CD4-positive, CD25-positive, alpha-beta regulatory T cell (primary cell): ENCODE measurements at regions not wholly inside any gene's neighbourhood (a gene's known extent, or its start where the extent isn't known, plus 50 kb on each side); places are given as distances from the start of the nearest gene placed in this dataset.
A peak's percentile ranks its signal among the peaks of the same experiment; 100 is the strongest.

Source experiments
- ATAC-seq, 2 donors: fragments of 150-1000 bp; cut with Tn5 transposase; one replicate each; pipeline ENCODE4 v1.10.0; 2021; ENCODE audit warnings: low read depth in 2 of 2, moderate number of reproducible peaks in 2 of 2, moderate library complexity in 1 of 2
- DNase-seq, 3 donors: peaks; one replicate each; pipeline versions ENCODE4 v3.0.0 to v3.0.0-alpha.2; 2012 to 2022; ENCODE audit warnings: mixed read lengths in 1 of 3
- H3K27ac ChIP-seq: one replicate; pipeline ENCODE4 v1.7.0; 2013; ENCODE audit warnings: mild to moderate bottlenecking, low read length; ENCODE audit not compliant: insufficient read depth, poor library complexity, severe bottlenecking
- H3K27me3 ChIP-seq: one replicate; pipeline ENCODE4 v1.7.0; 2013; ENCODE audit warnings: low read length; ENCODE audit not compliant: control insufficient read depth, insufficient read depth
- H3K36me3 ChIP-seq: one replicate; pipeline ENCODE4 v1.7.0; 2013; ENCODE audit warnings: mild to moderate bottlenecking, low read length, moderate library complexity; ENCODE audit not compliant: control insufficient read depth, insufficient read depth
- H3K4me1 ChIP-seq: 2 replicates; pipeline ENCODE4 v1.7.0; 2013; ENCODE audit warnings: mild to moderate bottlenecking, low read length; ENCODE audit not compliant: insufficient read depth, control insufficient read depth, poor library complexity, severe bottlenecking
- H3K4me3 ChIP-seq: one replicate; pipeline ENCODE4 v1.7.0; 2013; ENCODE audit warnings: low read depth, mild to moderate bottlenecking, low read length, moderate library complexity
- H3K9me3 ChIP-seq, 2 experiments: 1 replicate in 1 of 2; 2 replicates in 1 of 2; pipeline ENCODE4 v1.7.0; 2013; ENCODE audit warnings: low read length in 2 of 2, mild to moderate bottlenecking in 1 of 2, moderate library complexity in 1 of 2; ENCODE audit not compliant: control insufficient read depth in 2 of 2
- H3K27ac Mint-ChIP-seq, 3 donors: one replicate each; pipeline ENCODE4 v1.8.0; 2020 to 2022; ENCODE audit warnings: mild to moderate bottlenecking in 3 of 3, mixed read lengths in 3 of 3, moderate library complexity in 2 of 3
- H3K27me3 Mint-ChIP-seq: one replicate; pipeline ENCODE4 v1.8.0; 2022; ENCODE audit warnings: mild to moderate bottlenecking, mixed read lengths
- H3K36me3 Mint-ChIP-seq: one replicate; pipeline ENCODE4 v1.8.0; 2020; ENCODE audit warnings: mixed read lengths
- H3K4me1 Mint-ChIP-seq, 4 donors: one replicate each; pipeline ENCODE4 v1.8.0; 2020 to 2022; ENCODE audit warnings: mixed read lengths in 4 of 4, mild to moderate bottlenecking in 1 of 4
- H3K4me3 Mint-ChIP-seq, 4 donors: one replicate each; pipeline ENCODE4 v1.8.0; 2020 to 2022; ENCODE audit warnings: mild to moderate bottlenecking in 4 of 4, mixed read lengths in 4 of 4, moderate library complexity in 3 of 4
- H3K9me3 Mint-ChIP-seq, 7 donors: one replicate each; pipeline ENCODE4 v1.8.0; 2020 to 2022; ENCODE audit warnings: mixed read lengths in 7 of 7, mild to moderate bottlenecking in 3 of 7, moderate library complexity in 2 of 7

DNA sequence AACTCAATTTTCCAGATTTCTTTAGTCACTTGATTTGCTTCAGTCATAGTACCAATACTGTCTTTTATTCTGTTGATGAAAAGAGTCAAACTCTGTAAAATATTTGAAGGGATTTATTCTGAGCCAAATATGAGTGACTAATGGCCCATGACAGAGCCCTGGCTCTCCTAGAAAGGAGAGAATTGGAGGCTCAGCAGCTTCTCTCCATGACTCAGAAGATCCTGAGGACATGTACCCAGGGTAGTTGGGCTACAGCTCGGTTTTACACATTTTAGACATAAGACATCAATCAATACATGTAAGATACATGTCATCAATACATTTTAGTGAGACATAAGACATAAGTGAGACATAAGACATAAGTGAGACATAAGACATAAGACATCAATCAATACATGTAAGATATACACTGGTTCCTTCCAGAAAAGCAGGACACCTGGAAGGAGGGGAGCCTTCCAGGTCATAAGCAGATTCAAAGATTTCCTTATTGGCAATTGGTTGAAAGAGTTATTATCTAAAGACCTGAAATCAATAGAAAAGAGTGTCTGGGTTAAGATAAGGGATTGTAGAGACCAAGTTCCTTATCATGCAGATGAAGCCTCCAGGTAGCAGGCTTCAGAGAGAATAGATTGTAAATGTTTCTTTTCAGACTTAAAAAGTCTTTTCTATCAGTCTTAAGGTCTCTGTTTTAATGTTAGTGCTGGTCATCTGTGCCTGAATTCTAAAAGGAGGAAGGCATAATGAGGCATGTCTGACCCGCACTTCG is 179.8 kb upstream of the RFC3 start:
- H3K9me3 Mint-ChIP-seq: peaks cover 0 to 2% (median 0%) of the 10 kb centered on the region in 7 donors
- H3K27ac Mint-ChIP-seq: no peak overlapping the region

DNA sequence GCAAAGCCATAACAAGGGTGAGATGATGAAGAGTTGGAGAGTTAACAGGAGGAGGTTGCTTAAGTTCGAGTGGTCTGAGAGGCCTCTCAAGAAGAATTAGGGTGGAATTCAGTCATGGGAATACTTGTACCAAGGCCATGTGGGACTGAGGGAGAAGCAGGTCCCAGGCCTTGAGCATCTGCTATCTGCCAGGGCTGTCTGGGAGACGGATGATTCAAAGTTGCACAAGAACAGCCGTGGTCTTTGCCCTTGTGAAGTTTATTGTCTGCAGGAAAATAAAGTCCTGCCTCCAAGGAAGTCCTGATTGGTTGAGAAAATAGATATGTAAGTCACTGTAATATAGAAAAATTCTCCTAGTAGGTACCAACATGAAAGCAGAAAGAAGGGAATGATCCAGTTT is 178.8 kb upstream of the RFC3 start:
- ATAC-seq: no peak
- DNase-seq: no peak
- Histone ChIP-seq H3K27me3 (no peaks in the 10 kb centered on the region), H3K4me1 (no peaks in the 10 kb centered on the region), H3K27ac (no peak overlapping the region), H3K36me3 (no peaks in the 10 kb centered on the region), H3K9me3 (no peaks in the 10 kb centered on the region), H3K4me3 (no peak overlapping the region)
- Mint-ChIP-seq H3K36me3 (no peaks in the 10 kb centered on the region), H3K4me3 (no peak overlapping the region), H3K9me3 (peaks cover 0 to 2% (median 0%) of the 10 kb centered on the region in 7 donors), H3K27ac (no peak overlapping the region), H3K27me3 (no peaks in the 10 kb centered on the region), H3K4me1 (peaks cover 0 to 17% (median 10%) of the 10 kb centered on the region in 4 donors)

More for the DNA sequence above, 179.8 kb upstream of the RFC3 start:
- Histone ChIP-seq H3K9me3 (no peaks in the 10 kb centered on the region), H3K4me1 (no peaks in the 10 kb centered on the region), H3K4me3 (no peak overlapping the region), H3K36me3 (no peaks in the 10 kb centered on the region), H3K27ac (no peak overlapping the region), H3K27me3 (no peaks in the 10 kb centered on the region)
- Mint-ChIP-seq H3K36me3 (no peaks in the 10 kb centered on the region), H3K4me3 (no peak overlapping the region), H3K4me1 (peaks cover 0 to 17% (median 10%) of the 10 kb centered on the region in 4 donors), H3K27me3 (peaks cover 3% of the 10 kb centered on the region)
- ATAC-seq (no peak), DNase-seq (no peak)

DNA sequence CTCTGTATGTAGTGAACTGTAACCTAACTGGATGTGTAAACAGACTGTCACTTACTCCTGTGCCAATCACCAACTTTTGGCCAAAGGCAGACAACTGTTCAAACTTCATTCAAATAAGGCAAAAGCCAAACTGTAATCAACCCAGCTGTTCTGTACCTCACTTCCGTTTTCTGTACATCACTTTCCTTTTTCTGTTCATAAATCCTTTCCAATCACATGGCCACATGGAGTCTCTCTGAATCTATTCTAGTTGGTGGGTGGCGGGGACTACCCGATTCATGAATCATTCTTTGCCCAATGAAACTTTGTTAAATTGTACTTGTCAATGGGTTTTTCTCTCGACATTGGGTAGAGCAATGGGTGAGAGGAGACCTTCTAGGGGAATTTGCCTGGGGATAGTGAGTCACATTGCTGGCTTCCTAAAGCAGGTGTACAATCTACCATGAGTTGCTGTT is 178.3 kb upstream of the RFC3 start:
- H3K27ac ChIP-seq: no peak overlapping the region
- Mint-ChIP-seq H3K36me3 (no peaks in the 10 kb centered on the region), H3K4me1 (peaks cover 0 to 17% (median 10%) of the 10 kb centered on the region in 4 donors), H3K4me3 (peak overlapping the region in 1 of 4 donors; percentile 17), H3K9me3 (peaks cover 0 to 2% (median 0%) of the 10 kb centered on the region in 7 donors), H3K27me3 (no peaks in the 10 kb centered on the region), H3K27ac (no peak overlapping the region)
- peak in 1 of 3 donors; percentile 26 for DNase-seq
- H3K27me3 ChIP-seq: no peaks in the 10 kb centered on the region
- no peaks in the 10 kb centered on the region for H3K9me3 ChIP-seq
- H3K4me1 ChIP-seq: no peaks in the 10 kb centered on the region
- no peak for ATAC-seq
- H3K36me3 ChIP-seq: no peaks in the 10 kb centered on the region
- H3K4me3 ChIP-seq: no peak overlapping the region

DNA sequence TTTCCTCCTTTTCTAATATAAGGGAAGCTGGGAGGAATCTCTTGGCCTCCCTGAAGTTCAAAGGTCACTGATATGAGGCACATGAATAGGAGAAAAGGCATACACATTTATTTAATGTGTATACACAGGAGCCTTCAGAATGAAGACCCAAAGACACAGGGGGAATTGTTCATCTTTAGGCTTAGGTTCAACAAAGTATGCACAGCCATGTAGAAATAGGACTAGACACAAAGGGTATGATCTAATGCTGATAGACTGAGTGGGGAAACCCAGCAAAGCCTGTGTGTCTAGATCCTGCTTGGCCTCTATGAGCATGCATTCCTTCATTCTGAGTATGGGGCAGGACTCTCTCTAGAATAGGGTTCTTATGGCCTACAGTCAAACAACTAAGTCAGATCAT is 177.1 kb upstream of the RFC3 start:
- Mint-ChIP-seq H3K4me3 (no peak overlapping the region), H3K4me1 (peaks cover 0 to 17% (median 10%) of the 10 kb centered on the region in 4 donors)

DNA sequence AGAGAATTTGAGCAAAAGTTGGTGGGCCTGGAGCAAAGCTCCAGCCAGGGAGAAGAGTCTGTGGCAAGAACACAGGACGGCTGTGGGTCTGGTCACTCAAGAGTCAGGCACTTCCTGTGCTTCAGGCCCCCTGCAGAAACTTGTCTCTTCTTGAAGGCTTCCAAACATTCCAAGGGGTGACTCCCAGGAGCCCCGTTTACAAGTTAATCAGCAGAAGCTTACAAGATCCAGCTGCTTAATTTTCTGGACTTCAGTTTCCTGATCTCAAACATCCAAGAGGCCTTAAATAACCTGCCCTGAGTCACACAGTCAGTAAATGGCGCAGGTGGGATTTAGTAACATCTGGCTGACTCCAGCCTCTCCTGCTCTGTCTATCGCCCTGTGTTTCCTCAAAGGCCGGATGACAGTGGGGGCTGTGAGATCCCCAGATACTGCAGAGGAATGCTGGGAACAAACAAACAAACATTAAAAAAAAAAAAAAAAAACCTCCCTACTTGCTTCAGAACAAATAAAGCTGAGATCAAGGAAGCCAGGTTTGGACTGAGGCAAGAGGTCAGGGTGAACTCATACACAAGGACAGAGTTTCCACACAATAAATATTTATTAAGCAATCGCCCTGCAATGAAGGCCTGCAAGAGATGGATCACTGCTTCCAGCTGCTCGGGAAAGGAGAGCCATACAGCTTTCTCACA is 175.4 kb upstream of the RFC3 start:
- H3K27ac Mint-ChIP-seq: peak overlapping the region in 1 of 3 donors; percentile 57

More for the DNA sequence above, 177.1 kb upstream of the RFC3 start:
- no peak overlapping the region for H3K27ac ChIP-seq
- ATAC-seq (no peak), DNase-seq (no peak)
- Mint-ChIP-seq H3K27me3 (no peaks in the 10 kb centered on the region), H3K36me3 (no peaks in the 10 kb centered on the region), H3K9me3 (peaks cover 0 to 2% (median 0%) of the 10 kb centered on the region in 7 donors), H3K27ac (peak overlapping the region in 1 of 3 donors; percentile 78)
- no peaks in the 10 kb centered on the region for H3K4me1 ChIP-seq
- H3K9me3 ChIP-seq: no peaks in the 10 kb centered on the region
- H3K27me3 ChIP-seq: no peaks in the 10 kb centered on the region
- H3K36me3 ChIP-seq: no peaks in the 10 kb centered on the region
- no peak overlapping the region for H3K4me3 ChIP-seq

DNA sequence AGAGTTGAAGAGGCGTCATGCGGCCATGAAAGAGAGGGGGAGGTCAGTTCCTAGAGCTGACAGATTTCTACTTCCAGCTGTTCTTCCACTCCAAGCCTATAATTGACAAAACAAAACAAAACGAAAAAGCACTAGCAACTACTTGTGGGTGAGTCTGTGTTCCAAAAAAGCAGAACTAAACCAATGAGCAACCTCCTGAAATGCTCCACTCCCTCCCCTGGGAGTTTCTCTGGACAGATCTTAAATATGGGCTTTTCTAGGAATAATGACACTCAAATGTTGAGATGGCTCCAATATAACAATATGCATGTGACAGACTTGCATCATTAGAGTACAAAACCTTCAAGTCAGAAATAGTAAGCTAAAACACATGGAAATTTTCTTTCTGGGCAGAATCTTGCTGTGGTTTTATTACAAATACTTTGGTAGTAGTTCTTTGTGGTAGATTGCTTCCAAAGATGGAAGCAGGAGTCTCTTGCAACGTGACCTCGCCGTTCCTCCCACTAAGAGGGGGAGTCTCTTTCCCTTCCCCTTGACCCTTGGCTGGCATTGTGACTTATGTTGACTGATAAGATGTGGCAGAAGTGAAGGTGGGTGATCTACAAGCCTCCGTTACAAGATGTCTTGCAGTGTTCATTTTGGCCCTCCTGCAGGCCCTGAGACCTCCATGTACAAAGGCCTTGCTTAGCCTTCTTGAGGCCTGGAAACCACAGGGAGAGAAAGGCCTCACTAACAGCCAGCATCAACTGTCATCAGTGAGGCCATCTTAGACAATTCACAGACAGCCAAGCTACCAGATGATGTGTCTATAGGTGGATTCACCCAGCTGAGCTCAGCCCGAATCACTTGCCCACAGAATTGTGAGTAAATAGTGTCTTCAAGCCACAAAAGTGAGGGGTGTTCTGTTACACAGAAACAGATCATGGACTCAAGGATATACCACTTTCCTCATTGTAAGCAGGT is 173.1 kb upstream of the RFC3 start:
- H3K36me3 ChIP-seq: no peaks in the 10 kb centered on the region
- H3K9me3 ChIP-seq: no peaks in the 10 kb centered on the region
- H3K27me3 ChIP-seq: no peaks in the 10 kb centered on the region
- H3K4me1 ChIP-seq: no peaks in the 10 kb centered on the region
- Mint-ChIP-seq H3K27me3 (no peaks in the 10 kb centered on the region), H3K4me1 (peaks cover 0 to 7% (median 3%) of the 10 kb centered on the region in 4 donors), H3K9me3 (peaks cover 0 to 2% (median 0%) of the 10 kb centered on the region in 7 donors), H3K27ac (peak overlapping the region in 1 of 3 donors; percentile 75), H3K36me3 (no peaks in the 10 kb centered on the region), H3K4me3 (no peak overlapping the region)
- ATAC-seq (no peak), DNase-seq (no peak)
- H3K27ac ChIP-seq: no peak overlapping the region
- no peak overlapping the region for H3K4me3 ChIP-seq

More for the DNA sequence above, 175.4 kb upstream of the RFC3 start:
- H3K4me3 ChIP-seq: no peak overlapping the region
- no peak overlapping the region for H3K27ac ChIP-seq
- no peaks in the 10 kb centered on the region for H3K27me3 Mint-ChIP-seq
- H3K9me3 Mint-ChIP-seq: peaks cover 0 to 2% (median 0%) of the 10 kb centered on the region in 7 donors
- H3K4me3 Mint-ChIP-seq: no peak overlapping the region
- no peak for ATAC-seq
- no peaks in the 10 kb centered on the region for H3K4me1 ChIP-seq
- no peaks in the 10 kb centered on the region for H3K36me3 Mint-ChIP-seq
- no peaks in the 10 kb centered on the region for H3K9me3 ChIP-seq
- peaks cover 0 to 17% (median 7%) of the 10 kb centered on the region in 4 donors for H3K4me1 Mint-ChIP-seq
- no peaks in the 10 kb centered on the region for H3K27me3 ChIP-seq
- DNase-seq: no peak
- no peaks in the 10 kb centered on the region for H3K36me3 ChIP-seq
